DND-41 (cell line): ENCODE measurements at regions not wholly inside any gene's neighbourhood (a gene's known extent, or its start where the extent isn't known, plus 50 kb on each side); places are given as distances from the start of the nearest gene placed in this dataset.

Source experiments
- EZH2 ChIP-seq: IDR thresholded peaks from 3 replicates; pipeline ENCODE4 v1.6.1; 2012; ENCODE audit warnings: borderline replicate concordance, low read depth, mild to moderate bottlenecking, moderate library complexity, low read length, inconsistent platforms; ENCODE audit not compliant: severe bottlenecking
- TF ChIP-seq, protein P1 (sequence below): IDR thresholded peaks from 2 replicates; pipeline ENCODE4 v1.5.1; 2012; ENCODE audit warnings: borderline replicate concordance, low read length, moderate library complexity, mild to moderate bottlenecking; ENCODE audit not compliant: poor library complexity, severe bottlenecking; ENCODE audit errors: extremely low read depth

DNA sequence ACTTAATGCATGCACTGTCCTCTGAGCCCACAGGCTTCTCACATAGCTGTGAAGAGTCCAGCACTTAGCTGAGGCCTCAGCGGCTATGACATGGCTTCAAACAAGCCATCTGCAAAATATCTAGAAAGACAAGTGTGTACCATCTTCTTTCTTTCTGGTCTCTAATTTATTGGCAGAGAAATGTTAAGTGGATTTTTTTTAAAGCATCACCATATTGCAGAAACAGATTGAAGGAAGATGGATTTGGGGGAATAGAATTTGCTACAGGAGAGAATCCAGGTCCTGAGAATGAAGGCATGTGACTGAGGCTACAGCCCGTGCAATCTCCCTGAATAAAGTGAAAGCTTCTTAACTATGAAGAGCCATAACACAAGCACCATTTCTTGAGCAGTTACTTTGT, 567.3 kb downstream of the PDCD6IP start:
- TF ChIP-seq, protein P1, sequence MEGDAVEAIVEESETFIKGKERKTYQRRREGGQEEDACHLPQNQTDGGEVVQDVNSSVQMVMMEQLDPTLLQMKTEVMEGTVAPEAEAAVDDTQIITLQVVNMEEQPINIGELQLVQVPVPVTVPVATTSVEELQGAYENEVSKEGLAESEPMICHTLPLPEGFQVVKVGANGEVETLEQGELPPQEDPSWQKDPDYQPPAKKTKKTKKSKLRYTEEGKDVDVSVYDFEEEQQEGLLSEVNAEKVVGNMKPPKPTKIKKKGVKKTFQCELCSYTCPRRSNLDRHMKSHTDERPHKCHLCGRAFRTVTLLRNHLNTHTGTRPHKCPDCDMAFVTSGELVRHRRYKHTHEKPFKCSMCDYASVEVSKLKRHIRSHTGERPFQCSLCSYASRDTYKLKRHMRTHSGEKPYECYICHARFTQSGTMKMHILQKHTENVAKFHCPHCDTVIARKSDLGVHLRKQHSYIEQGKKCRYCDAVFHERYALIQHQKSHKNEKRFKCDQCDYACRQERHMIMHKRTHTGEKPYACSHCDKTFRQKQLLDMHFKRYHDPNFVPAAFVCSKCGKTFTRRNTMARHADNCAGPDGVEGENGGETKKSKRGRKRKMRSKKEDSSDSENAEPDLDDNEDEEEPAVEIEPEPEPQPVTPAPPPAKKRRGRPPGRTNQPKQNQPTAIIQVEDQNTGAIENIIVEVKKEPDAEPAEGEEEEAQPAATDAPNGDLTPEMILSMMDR: no peak
- no peak for TF ChIP-seq EZH2
